Transverse colon (tissue), 4 donors: ENCODE measurements at regions not wholly inside any gene's neighbourhood (a gene's known extent, or its start where the extent isn't known, plus 50 kb on each side); places are given as distances from the start of the nearest gene placed in this dataset.

Experiments used
- DNase-seq: peaks from one replicate; pipeline ENCODE4 v3.0.0-alpha.2; 2019
- H3K27ac ChIP-seq, 4 donors: fragments of 200-600 bp; sonication (generic); 2 replicates each; pipeline ENCODE4 v1.5.1; 2016 to 2018; ENCODE audit warnings: inconsistent platforms in 4 of 4
- H3K27me3 ChIP-seq: fragments of 200-600 bp; sonication (generic); 2 replicates; pipeline ENCODE4 v1.5.1; 2017; ENCODE audit warnings: inconsistent platforms
- H3K36me3 ChIP-seq, 4 donors: fragments of 200-600 bp; sonication (generic); 2 replicates each; pipeline ENCODE4 v1.5.1; 2017 to 2019; ENCODE audit warnings: inconsistent platforms in 4 of 4
- H3K4me1 ChIP-seq, 4 donors: fragments of 200-600 bp; sonication (generic); 2 replicates each; pipeline ENCODE4 v1.5.1; 2017 to 2020; ENCODE audit warnings: inconsistent platforms in 4 of 4
- H3K4me3 ChIP-seq, 4 donors: fragments of 200-600 bp; sonication (generic); 1 replicate in 1 of 4; 2 replicates in 3 of 4; pipeline versions ENCODE4 v1.5.1 to v1.6.1; 2017 to 2019; ENCODE audit warnings: inconsistent platforms in 4 of 4
- H3K9me3 ChIP-seq, 2 donors: fragments of 200-600 bp; sonication (generic); 2 replicates each; pipeline ENCODE4 v1.5.1; 2017 to 2019; ENCODE audit warnings: inconsistent platforms in 2 of 2
- EP300 ChIP-seq: sonication (generic); formaldehyde crosslinking; IDR thresholded peaks from one replicate; pipeline ENCODE4 v1.6.1; 2017; ENCODE audit warnings: antibody characterized with exemption, low read depth
- POLR2A ChIP-seq: fragments of 450-650 bp; IDR thresholded peaks from one replicate; pipeline ENCODE4 v1.6.1; 2016; ENCODE audit warnings: antibody characterized with exemption, mild to moderate bottlenecking, moderate library complexity
- POLR2AphosphoS5 ChIP-seq, 3 donors: sonication (generic); formaldehyde crosslinking; IDR thresholded peaks; one replicate each; pipeline ENCODE4 v1.6.1; 2016; ENCODE audit warnings: antibody characterized with exemption in 3 of 3
- WGBS, 2 donors: methylation state at CpG; one replicate each; pipeline ENCODE4 v1.1.5; 2018; ENCODE audit warnings: low coverage in 1 of 2; 5-methylcytosine and 5-hydroxymethylcytosine counted together
- in situ Hi-C, 4 donors: fragments of 200-750 bp; cut with MboI; loops; one replicate each; pipeline versions ENCODE4 v1.15.0 to v1.15.1; 2017; ENCODE audit warnings: low sequenced_read_pairs in 3 of 4, low pct_ligation_motif_present in 1 of 4, low pct_unique_long_range_greater_than_20kb in 1 of 4
- intact Hi-C: fragments of 100-400 bp; cut with DNase I; formaldehyde crosslinking; loops from one replicate; pipeline ENCODE4 v1.15.1; 2023; ENCODE audit warnings: low total_unique reads
- TF ChIP-seq, protein P1 (sequence below), 5 experiments: fragments of 200-600 bp in 3 of 5; fragments of 450-650 bp in 2 of 5; sonication (generic) in 3 of 5; IDR thresholded peaks; 1 replicate in 2 of 5; 2 replicates in 3 of 5; pipeline ENCODE4 v1.5.1; 2016 to 2017; ENCODE audit warnings: antibody characterized with exemption in 5 of 5, inconsistent platforms in 3 of 5, mild to moderate bottlenecking in 2 of 5, moderate library complexity in 1 of 5

DNA sequence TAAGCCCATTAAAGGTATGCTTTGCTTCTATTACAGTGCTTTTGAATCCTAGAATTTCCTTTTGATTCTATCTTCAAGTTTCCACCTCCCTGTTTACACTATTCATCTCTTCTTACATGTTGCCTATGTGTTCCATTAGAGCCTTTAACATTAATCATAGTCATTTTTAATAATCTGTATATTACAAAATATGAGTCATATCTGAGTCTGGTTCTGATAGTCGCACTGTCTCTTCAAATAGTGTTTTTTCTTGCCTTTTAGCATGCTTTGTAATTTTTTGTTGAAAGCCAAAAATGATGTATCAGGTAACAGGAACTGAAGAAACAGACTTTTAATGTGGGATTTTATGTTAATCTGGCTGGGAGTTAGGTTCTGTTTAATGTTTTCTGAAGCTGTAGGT lies 68.4 kb downstream of the DNAAF9 start:
- Histone ChIP-seq H3K36me3 (no peaks in the 10 kb centered on the region), H3K4me1 (no peaks in the 10 kb centered on the region), H3K27me3 (peaks cover 4% of the 10 kb centered on the region), H3K4me3 (no peak overlapping the region), H3K9me3 (no peaks in the 10 kb centered on the region), H3K27ac (no peak overlapping the region)
- intact Hi-C loops (no loop called here), in situ Hi-C loops (no loop called here)
- whole genome bisulfite sequencing, 2 donors = 63 to 77% methylated on average over 1 of the region's 1 CpG
- no peak for DNase-seq
- TF ChIP-seq EP300 (no peak), POLR2A (no peak)
- TF ChIP-seq, protein P1, sequence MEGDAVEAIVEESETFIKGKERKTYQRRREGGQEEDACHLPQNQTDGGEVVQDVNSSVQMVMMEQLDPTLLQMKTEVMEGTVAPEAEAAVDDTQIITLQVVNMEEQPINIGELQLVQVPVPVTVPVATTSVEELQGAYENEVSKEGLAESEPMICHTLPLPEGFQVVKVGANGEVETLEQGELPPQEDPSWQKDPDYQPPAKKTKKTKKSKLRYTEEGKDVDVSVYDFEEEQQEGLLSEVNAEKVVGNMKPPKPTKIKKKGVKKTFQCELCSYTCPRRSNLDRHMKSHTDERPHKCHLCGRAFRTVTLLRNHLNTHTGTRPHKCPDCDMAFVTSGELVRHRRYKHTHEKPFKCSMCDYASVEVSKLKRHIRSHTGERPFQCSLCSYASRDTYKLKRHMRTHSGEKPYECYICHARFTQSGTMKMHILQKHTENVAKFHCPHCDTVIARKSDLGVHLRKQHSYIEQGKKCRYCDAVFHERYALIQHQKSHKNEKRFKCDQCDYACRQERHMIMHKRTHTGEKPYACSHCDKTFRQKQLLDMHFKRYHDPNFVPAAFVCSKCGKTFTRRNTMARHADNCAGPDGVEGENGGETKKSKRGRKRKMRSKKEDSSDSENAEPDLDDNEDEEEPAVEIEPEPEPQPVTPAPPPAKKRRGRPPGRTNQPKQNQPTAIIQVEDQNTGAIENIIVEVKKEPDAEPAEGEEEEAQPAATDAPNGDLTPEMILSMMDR (IDR thresholded peaks at IDR 0.05) = no peak

DNA sequence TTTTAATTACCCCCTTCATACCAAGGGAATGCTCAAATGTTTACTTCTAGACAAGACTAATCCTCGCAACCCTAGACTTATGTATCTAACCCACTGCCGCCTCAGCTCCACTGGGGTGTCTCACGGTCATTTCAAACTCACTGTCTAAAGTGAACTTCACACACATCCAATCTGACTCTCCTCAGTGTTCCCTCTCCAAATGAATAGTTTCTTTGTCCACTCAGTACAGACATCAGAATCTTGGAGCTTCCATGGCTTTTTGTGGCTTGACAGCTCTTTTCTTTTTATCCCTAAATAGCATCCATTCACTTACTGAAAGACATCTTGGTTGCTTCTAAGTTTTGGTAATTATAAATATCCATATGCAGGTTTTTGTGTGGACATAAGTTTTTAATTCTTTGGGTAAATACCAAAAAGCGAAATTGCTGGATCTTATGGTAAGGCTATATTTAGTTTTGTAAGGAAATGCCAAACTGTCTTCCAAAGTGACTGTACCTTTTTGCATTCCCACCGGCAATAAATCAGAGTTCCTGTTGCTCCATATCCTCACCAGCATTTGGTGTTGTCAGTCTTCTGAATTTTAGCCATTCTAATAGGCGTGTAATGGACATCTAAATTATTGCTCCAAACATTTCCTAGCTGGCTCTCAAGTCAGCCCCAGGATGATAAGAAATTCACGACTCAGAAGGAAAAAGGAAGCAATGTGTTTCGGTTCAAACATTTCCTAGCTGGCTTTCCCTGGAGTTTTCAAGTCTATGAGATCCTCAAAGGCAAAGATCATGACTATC lies 73.1 kb downstream of the DNAAF9 start:
- H3K27me3 ChIP-seq = no peaks in the 10 kb centered on the region
- TF ChIP-seq POLR2AphosphoS5 (IDR thresholded peaks at IDR 0.05) (no peak), POLR2A (no peak), EP300 (no peak)
- TF ChIP-seq, protein P1 (IDR thresholded peaks at IDR 0.05) = no peak
- intact Hi-C loops = no loop called here

DNA sequence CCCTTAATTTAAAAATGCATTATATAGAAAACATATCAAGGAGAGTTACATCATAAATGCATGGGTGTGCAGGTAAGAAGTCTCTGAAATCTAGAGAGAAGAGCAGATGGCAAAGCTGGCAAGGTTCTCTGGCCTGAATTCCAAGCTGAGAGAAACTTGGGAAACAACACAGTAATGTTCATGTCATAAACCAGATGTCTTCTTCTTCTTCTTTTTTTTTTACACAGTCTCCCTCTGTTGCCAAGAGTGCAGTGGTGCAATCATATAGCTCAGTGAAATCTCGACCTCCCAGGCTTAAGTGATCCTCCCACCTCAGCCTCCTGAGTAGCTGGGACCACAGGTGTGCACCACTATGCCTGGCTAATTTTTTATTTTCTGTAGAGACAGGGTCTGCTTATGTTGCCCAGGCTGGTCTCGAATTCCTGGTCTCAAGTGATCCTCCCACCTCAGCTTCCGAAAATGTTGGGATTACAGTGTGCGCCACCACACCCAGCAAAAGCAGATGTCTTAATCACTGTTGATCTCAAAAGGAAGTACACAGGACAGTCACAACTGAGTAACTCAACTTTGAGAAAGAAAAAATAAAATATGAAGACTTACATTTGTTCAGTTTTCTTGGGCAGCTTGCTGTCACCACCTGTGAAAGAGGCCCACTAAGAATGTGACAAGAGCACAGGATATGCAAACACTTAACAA lies 77.3 kb downstream of the DNAAF9 start:
- in situ Hi-C loops = no loop called here
- no peaks in the 10 kb centered on the region for H3K9me3 ChIP-seq
- no peak overlapping the region for H3K4me3 ChIP-seq
- H3K36me3 ChIP-seq = no peaks in the 10 kb centered on the region
- no peaks in the 10 kb centered on the region for H3K4me1 ChIP-seq
- TF ChIP-seq POLR2AphosphoS5 (IDR thresholded peaks at IDR 0.05) = no peak
- TF ChIP-seq POLR2A = no peak
- no peak for TF ChIP-seq EP300
- TF ChIP-seq, protein P1 (IDR thresholded peaks at IDR 0.05) = peak in 2 of 5 experiments; percentile 7 to 10
- intact Hi-C loops = no loop called here
- WGBS, 2 donors = 69 to 80% methylated on average over 1 to 4 of the region's 4 CpGs
- no peak overlapping the region for H3K27ac ChIP-seq
- no peak for DNase-seq
- no peaks in the 10 kb centered on the region for H3K27me3 ChIP-seq

More for the DNA sequence above, 73.1 kb downstream of the DNAAF9 start:
- DNase-seq = no peak
- Histone ChIP-seq H3K27ac (no peak overlapping the region), H3K4me3 (no peak overlapping the region), H3K9me3 (no peaks in the 10 kb centered on the region), H3K36me3 (no peaks in the 10 kb centered on the region), H3K4me1 (no peaks in the 10 kb centered on the region)
- 84 to 86% methylated on average over 5 to 8 of the region's 8 CpGs for WGBS, 2 donors
- in situ Hi-C loops = no loop called here

DNA sequence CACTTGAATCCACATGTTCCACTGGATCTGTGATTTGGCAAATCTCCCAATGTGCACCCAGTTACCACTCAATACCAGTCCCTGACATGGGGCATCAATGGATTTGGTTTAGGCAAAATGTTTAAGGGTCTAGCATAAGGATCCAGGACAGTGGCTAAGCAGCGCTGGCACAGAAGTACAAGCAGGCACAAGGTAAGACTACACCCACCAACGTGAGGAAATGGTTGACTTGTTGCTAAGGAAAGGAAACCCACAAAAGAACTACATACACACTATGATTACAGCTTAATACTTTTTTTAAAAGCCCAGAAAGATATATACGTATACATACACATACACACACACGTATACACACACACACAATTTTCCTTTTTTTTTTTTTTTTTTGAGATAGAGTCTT lies 79.0 kb downstream of the DNAAF9 start:
- intact Hi-C loops = no loop called here
- no peak for TF ChIP-seq POLR2AphosphoS5 (IDR thresholded peaks at IDR 0.05)
- H3K36me3 ChIP-seq = no peaks in the 10 kb centered on the region
- in situ Hi-C loops = no loop called here
- H3K9me3 ChIP-seq = no peaks in the 10 kb centered on the region
- no peaks in the 10 kb centered on the region for H3K4me1 ChIP-seq
- H3K4me3 ChIP-seq = no peak overlapping the region
- H3K27ac ChIP-seq = no peak overlapping the region
- no peaks in the 10 kb centered on the region for H3K27me3 ChIP-seq
- no peak for DNase-seq
- WGBS, 2 donors = 68 to 78% methylated on average over 4 of the region's 4 CpGs
